Activated B cell treated with CpG ODN at 0.5 μM for 24 hours (primary cell): ENCODE measurements at regions not wholly inside any gene's neighbourhood (a gene's known extent, or its start where the extent isn't known, plus 50 kb on each side); places are given as distances from the start of the nearest gene placed in this dataset.

Source experiments
- ATAC-seq: fragments of 200-7000 bp; cut with Tn5 transposase; one replicate; pipeline ENCODE4 v1.10.0; 2021; ENCODE audit warnings: low read depth, mild to moderate bottlenecking, moderate library complexity
- CTCF ChIA-PET: fragments of 350-600 bp; sonication (Branson Sonifier 250); formaldehyde crosslinking; loops from one replicate; lab custom pipeline; 2021; ENCODE audit warnings: antibody characterized with exemption; lab: Charles Lee
- POLR2A ChIA-PET: fragments of 350-600 bp; sonication (Branson Sonifier 250); formaldehyde crosslinking; loops from one replicate; lab custom pipeline; 2021; ENCODE audit warnings: antibody characterized with exemption; lab: Charles Lee
- DNase-seq: peaks from one replicate; pipeline ENCODE4 v3.0.0; 2022
- H3K27ac Mint-ChIP-seq: one replicate; pipeline ENCODE4 v1.8.0; 2020; ENCODE audit warnings: mixed read lengths
- H3K27me3 Mint-ChIP-seq: one replicate; pipeline ENCODE4 v1.8.0; 2021; ENCODE audit warnings: mixed read lengths
- H3K36me3 Mint-ChIP-seq: one replicate; pipeline ENCODE4 v1.8.0; 2021; ENCODE audit warnings: low read depth, mixed read lengths
- H3K4me1 Mint-ChIP-seq: one replicate; pipeline ENCODE4 v1.8.0; 2021; ENCODE audit warnings: mixed read lengths
- H3K4me3 Mint-ChIP-seq: one replicate; pipeline ENCODE4 v1.8.0; 2020; ENCODE audit warnings: mild to moderate bottlenecking, mixed read lengths
- H3K9me3 Mint-ChIP-seq: one replicate; pipeline ENCODE4 v1.8.0; 2020; ENCODE audit warnings: mixed read lengths
- intact Hi-C: fragments of 100-400 bp; cut with micrococcal nuclease; formaldehyde crosslinking; loops from one replicate; pipeline ENCODE4 v1.15.1; 2024
- TF ChIP-seq, protein P1 (sequence below): fragments of 200-600 bp; IDR thresholded peaks from one replicate; pipeline ENCODE4 v1.8.0; 2022; ENCODE audit warnings: antibody characterized with exemption, mild to moderate bottlenecking

DNA sequence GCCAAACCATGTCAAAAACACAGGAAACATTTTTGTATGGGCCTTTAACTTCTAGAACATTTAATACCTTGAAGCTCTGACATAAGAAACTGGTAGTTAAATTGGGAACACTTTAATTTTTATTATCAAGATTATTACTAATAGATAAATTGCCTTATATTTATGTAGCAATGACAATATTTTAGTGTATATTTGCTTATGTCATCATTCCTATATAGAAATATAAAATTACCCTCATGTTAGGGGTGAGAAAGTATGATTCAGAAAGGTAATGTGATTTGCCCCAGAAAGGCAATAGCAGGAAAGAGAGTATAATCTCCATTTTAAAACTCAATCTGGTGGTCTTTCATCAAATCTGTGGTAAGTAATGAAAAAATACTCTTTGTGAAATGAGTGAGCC, 147.4 kb downstream of the IL15 start:
- H3K9me3 Mint-ChIP-seq: peaks cover 3% of the 10 kb centered on the region
- DNase-seq: no peak
- TF ChIP-seq, protein P1, sequence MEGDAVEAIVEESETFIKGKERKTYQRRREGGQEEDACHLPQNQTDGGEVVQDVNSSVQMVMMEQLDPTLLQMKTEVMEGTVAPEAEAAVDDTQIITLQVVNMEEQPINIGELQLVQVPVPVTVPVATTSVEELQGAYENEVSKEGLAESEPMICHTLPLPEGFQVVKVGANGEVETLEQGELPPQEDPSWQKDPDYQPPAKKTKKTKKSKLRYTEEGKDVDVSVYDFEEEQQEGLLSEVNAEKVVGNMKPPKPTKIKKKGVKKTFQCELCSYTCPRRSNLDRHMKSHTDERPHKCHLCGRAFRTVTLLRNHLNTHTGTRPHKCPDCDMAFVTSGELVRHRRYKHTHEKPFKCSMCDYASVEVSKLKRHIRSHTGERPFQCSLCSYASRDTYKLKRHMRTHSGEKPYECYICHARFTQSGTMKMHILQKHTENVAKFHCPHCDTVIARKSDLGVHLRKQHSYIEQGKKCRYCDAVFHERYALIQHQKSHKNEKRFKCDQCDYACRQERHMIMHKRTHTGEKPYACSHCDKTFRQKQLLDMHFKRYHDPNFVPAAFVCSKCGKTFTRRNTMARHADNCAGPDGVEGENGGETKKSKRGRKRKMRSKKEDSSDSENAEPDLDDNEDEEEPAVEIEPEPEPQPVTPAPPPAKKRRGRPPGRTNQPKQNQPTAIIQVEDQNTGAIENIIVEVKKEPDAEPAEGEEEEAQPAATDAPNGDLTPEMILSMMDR: no peak
- no peak for ATAC-seq
- CTCF ChIA-PET: no interaction called here
- no peaks in the 10 kb centered on the region for H3K4me1 Mint-ChIP-seq
- no peak overlapping the region for H3K27ac Mint-ChIP-seq
- no peak overlapping the region for H3K4me3 Mint-ChIP-seq
- H3K27me3 Mint-ChIP-seq: no peaks in the 10 kb centered on the region
- POLR2A ChIA-PET: no interaction called here
- H3K36me3 Mint-ChIP-seq: no peaks in the 10 kb centered on the region
- intact Hi-C loops: no loop called here

DNA sequence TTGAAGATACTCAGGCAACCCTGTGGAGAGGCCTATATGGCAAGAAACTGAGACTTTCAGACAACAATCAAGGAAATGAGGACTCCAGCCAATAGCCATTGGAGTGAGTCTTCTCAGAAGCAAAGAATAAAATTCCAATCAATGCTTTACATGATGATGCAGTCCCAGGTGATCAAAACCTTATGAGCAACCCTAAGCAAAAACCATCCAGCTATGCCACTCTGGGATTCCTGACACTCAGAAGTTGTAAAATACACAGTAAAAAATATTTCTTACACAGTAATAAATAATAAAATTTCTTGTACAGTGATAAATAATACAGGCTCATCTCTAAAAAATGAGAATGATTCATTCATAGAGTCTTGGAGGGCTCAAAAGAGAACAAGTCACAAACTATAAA, 150.6 kb downstream of the IL15 start:
- H3K36me3 Mint-ChIP-seq: no peaks in the 10 kb centered on the region
- no peaks in the 10 kb centered on the region for H3K4me1 Mint-ChIP-seq

DNA sequence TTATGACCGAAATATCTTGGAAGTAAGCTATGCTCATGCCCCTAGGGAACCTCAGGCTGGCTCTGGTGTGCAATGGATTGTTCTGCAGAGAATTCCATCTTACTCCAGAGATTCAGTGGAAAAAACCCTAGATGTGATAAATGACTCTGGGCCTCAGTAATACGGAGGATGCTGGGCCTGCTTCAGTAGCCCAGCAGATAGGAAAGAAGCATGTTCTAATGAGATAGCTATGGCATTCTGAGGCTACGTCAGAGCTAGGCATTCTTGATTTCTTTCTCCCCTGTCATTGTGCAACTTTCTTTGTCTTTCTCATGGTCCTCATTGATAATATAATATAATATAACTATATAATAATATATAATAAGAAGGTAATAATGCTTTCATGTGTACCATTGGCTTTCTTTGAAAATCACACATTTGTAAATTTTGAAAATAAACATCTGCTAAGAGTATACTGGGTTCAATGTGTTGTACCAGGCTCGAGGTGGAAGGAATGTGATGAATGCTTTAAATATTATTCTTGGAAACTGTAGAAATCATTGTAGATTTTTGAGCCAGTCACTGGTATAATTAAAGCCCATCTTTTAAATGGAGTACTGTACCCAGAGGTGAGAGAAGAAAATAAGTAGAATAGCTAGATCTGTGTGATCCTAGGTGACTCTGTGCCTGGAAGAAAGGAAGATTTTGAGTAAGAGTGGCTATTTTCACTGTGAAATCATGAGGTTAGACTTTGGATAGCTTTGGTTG, 152.0 kb downstream of the IL15 start:
- H3K27me3 Mint-ChIP-seq: no peaks in the 10 kb centered on the region
- no peak for DNase-seq
- H3K27ac Mint-ChIP-seq: no peak overlapping the region
- H3K4me3 Mint-ChIP-seq: no peak overlapping the region
- H3K36me3 Mint-ChIP-seq: no peaks in the 10 kb centered on the region
- TF ChIP-seq, protein P1: no peak
- H3K4me1 Mint-ChIP-seq: no peaks in the 10 kb centered on the region
- CTCF ChIA-PET: no interaction called here
- POLR2A ChIA-PET: no interaction called here
- ATAC-seq: no peak
- intact Hi-C loops: no loop called here
- peaks cover under 1% of the 10 kb centered on the region for H3K9me3 Mint-ChIP-seq

More for the DNA sequence above, 150.6 kb downstream of the IL15 start:
- no peak for DNase-seq
- ChIA-PET POLR2A (no interaction called here), CTCF (no interaction called here)
- intact Hi-C loops: no loop called here
- Mint-ChIP-seq H3K9me3 (peaks cover 3% of the 10 kb centered on the region), H3K27me3 (no peaks in the 10 kb centered on the region), H3K4me3 (no peak overlapping the region), H3K27ac (no peak overlapping the region)
- no peak for ATAC-seq
- TF ChIP-seq, protein P1: no peak

DNA sequence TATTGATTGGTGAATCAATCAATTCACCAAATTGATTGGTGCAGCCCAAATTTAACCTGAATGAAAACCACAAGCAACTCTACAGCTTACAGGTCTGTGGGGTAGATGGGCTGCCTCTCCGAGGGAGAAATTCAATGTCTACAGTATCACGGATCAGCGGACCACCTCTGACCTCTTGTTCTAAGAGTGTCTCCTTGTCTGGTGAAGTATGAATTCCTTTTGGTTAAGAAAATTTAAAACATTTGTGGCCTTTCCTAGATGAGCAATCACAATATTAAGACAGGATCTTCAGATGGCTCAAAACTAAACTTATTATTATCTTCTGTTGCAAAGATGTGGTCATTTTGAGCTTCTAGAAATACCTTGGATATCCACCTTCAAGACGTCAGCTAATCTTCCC, 153.3 kb downstream of the IL15 start:
- ChIA-PET POLR2A (no interaction called here), CTCF (no interaction called here)
- TF ChIP-seq, protein P1: no peak
- Mint-ChIP-seq H3K9me3 (no peaks in the 10 kb centered on the region), H3K36me3 (no peaks in the 10 kb centered on the region), H3K4me3 (no peak overlapping the region), H3K27me3 (no peaks in the 10 kb centered on the region), H3K27ac (no peak overlapping the region), H3K4me1 (no peaks in the 10 kb centered on the region)
- DNase-seq (no peak), ATAC-seq (no peak)
- intact Hi-C loops: no loop called here

DNA sequence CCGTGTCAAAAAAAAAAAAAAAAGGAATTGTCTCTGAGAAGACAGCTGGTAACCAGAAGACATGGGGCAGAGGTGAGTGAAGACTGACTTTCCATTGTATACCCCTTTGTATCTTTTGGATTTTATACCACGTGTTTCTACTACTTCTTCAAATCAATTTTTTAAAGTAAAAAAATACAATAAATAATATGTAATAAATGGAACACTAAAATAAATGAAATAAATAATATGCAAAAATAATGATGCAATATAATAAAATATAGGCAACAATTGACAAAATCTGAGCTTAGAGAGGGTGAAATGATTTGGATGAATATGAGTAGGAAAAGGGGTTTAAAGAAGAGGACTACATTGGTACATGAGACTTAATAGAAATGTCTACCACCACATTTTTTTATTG, 155.8 kb downstream of the IL15 start:
- ChIA-PET CTCF (no interaction called here), POLR2A (no interaction called here)
- Mint-ChIP-seq H3K27me3 (no peaks in the 10 kb centered on the region), H3K4me3 (no peak overlapping the region), H3K27ac (no peak overlapping the region), H3K4me1 (no peaks in the 10 kb centered on the region), H3K36me3 (no peaks in the 10 kb centered on the region), H3K9me3 (peaks cover 6% of the 10 kb centered on the region)
- TF ChIP-seq, protein P1: no peak
- DNase-seq (no peak), ATAC-seq (no peak)
- intact Hi-C loops: no loop called here
